ENCODE measurements at regions not wholly inside any gene's neighbourhood (a gene's known extent, or its start where the extent isn't known, plus 50 kb on each side); places are given as distances from the start of the nearest gene placed in this dataset.

DNA sequence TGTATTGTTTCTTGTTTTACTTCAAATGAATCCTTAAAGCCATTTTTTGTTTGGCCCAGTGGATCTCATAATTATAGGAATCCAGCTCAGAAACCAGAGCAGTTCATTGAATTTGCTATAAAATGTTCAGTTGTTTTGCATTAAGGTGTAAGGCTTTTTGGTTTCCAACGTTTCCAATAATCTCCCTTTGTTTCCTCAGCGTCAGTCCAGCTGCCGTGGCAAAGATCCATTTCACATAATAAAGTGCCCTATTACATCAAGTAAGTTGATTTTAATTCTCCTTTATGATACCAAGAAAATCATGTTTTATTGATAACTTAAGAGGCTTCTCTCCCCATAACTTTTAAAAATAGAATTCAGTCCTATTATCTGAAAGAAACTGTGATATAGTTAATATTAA is 472.6 kb downstream of the UTRN start:
- Histone ChIP-seq H4K20me1 (ENCODE audit: insufficient read depth, low read length) (no peaks in the 10 kb centered on the region), H3K4me3 (ENCODE audit: insufficient read depth, low read length) (no peak overlapping the region), H3K79me2 (ENCODE audit: insufficient read depth, low read length) (no peaks in the 10 kb centered on the region), H3K4me2 (ENCODE audit: insufficient read depth, low read length) (no peak overlapping the region), H2AFZ (ENCODE audit: low read length) (no peak overlapping the region), H3K27ac (ENCODE audit: low read depth, low read length) (no peak overlapping the region), H3K9me3 (ENCODE audit: low read depth, low read length) (no peaks in the 10 kb centered on the region), H3K36me3 (ENCODE audit: insufficient read depth, low read length) (no peaks in the 10 kb centered on the region), H3K4me1 (ENCODE audit: insufficient read depth, low read length) (no peaks in the 10 kb centered on the region), H3K27me3 (ENCODE audit: insufficient read depth, low read length) (no peaks in the 10 kb centered on the region)
- DNase-seq (ENCODE audit: insufficient read length, low spot score, missing footprints), result no peak
- TF ChIP-seq, protein P1, sequence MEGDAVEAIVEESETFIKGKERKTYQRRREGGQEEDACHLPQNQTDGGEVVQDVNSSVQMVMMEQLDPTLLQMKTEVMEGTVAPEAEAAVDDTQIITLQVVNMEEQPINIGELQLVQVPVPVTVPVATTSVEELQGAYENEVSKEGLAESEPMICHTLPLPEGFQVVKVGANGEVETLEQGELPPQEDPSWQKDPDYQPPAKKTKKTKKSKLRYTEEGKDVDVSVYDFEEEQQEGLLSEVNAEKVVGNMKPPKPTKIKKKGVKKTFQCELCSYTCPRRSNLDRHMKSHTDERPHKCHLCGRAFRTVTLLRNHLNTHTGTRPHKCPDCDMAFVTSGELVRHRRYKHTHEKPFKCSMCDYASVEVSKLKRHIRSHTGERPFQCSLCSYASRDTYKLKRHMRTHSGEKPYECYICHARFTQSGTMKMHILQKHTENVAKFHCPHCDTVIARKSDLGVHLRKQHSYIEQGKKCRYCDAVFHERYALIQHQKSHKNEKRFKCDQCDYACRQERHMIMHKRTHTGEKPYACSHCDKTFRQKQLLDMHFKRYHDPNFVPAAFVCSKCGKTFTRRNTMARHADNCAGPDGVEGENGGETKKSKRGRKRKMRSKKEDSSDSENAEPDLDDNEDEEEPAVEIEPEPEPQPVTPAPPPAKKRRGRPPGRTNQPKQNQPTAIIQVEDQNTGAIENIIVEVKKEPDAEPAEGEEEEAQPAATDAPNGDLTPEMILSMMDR (IDR thresholded peaks at IDR 0.05; ENCODE audit: extremely low read depth, low read depth, low read length), result no peak

DNA sequence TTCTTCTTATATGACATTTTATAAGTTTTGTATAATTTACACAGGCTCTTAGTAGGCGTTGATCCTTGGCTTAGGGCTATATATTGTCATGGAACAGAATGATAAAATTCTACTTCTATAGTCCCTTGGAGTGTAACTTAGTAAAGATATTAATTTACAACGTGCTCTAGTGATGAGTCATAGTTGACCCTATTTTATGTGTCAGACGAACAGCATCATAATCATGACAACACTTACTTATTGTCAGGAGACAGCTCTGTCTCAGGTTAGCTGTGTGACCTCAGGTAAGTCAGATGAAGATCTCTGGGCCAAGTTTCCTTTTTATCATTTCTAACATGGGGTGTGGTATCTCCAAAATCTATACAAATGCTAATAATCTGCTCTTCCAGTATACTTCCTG is 473.5 kb downstream of the UTRN start:
- H2AFZ ChIP-seq (ENCODE audit: low read length), result no peak overlapping the region
- DNase-seq (ENCODE audit: insufficient read length, low spot score, missing footprints), result no peak
- no peaks in the 10 kb centered on the region for H3K9me3 ChIP-seq (ENCODE audit: low read depth, low read length)
- no peaks in the 10 kb centered on the region for H3K36me3 ChIP-seq (ENCODE audit: insufficient read depth, low read length)
- no peaks in the 10 kb centered on the region for H3K27me3 ChIP-seq (ENCODE audit: insufficient read depth, low read length)
- no peaks in the 10 kb centered on the region for H3K79me2 ChIP-seq (ENCODE audit: insufficient read depth, low read length)
- H3K4me2 ChIP-seq (ENCODE audit: insufficient read depth, low read length), result no peak overlapping the region
- TF ChIP-seq, protein P1 (IDR thresholded peaks at IDR 0.05; ENCODE audit: extremely low read depth, low read depth, low read length), result no peak
- no peak overlapping the region for H3K4me3 ChIP-seq (ENCODE audit: insufficient read depth, low read length)
- H3K4me1 ChIP-seq (ENCODE audit: insufficient read depth, low read length), result no peaks in the 10 kb centered on the region
- H4K20me1 ChIP-seq (ENCODE audit: insufficient read depth, low read length), result no peaks in the 10 kb centered on the region
- no peak overlapping the region for H3K27ac ChIP-seq (ENCODE audit: low read depth, low read length)

DNA sequence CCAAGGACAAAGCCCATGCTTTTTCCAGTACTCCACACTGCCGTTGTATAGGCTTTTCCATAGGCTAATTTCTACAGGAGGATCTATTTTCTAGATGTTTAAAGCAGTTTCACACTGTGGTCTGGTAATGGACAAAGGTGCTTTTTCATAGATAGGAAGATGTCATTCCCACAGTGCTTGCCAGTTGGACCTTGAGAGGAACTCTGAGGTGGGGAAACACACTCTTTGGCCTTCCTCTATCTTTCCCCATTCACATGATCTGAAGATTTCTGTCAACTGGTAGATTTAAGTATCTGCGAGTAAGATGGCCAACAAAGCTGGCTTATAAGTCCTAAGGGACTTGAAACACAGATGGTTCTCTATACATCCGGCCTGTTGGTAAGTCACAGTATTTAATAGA is 477.3 kb downstream of the UTRN start:
- H3K4me1 ChIP-seq (ENCODE audit: insufficient read depth, low read length), result no peaks in the 10 kb centered on the region
- H3K9me3 ChIP-seq (ENCODE audit: low read depth, low read length), result no peaks in the 10 kb centered on the region
- no peak for DNase-seq (ENCODE audit: insufficient read length, low spot score, missing footprints)
- H2AFZ ChIP-seq (ENCODE audit: low read length), result no peak overlapping the region
- H3K4me2 ChIP-seq (ENCODE audit: insufficient read depth, low read length), result no peak overlapping the region
- no peaks in the 10 kb centered on the region for H4K20me1 ChIP-seq (ENCODE audit: insufficient read depth, low read length)
- no peaks in the 10 kb centered on the region for H3K79me2 ChIP-seq (ENCODE audit: insufficient read depth, low read length)
- no peaks in the 10 kb centered on the region for H3K27me3 ChIP-seq (ENCODE audit: insufficient read depth, low read length)
- H3K36me3 ChIP-seq (ENCODE audit: insufficient read depth, low read length), result no peaks in the 10 kb centered on the region
- H3K27ac ChIP-seq (ENCODE audit: low read depth, low read length), result no peak overlapping the region
- no peak overlapping the region for H3K4me3 ChIP-seq (ENCODE audit: insufficient read depth, low read length)
- TF ChIP-seq, protein P1 (IDR thresholded peaks at IDR 0.05; ENCODE audit: extremely low read depth, low read depth, low read length), result no peak

GRCh38 chr6:144767051-144767450 is 481.9 kb downstream of the UTRN start:
- H3K79me2 ChIP-seq (ENCODE audit: insufficient read depth, low read length), result no peaks in the 10 kb centered on the region
- DNase-seq (ENCODE audit: insufficient read length, low spot score, missing footprints), result no peak

More at GRCh38 chr6:144767051-144767450, 481.9 kb downstream of the UTRN start:
- Histone ChIP-seq H4K20me1 (ENCODE audit: insufficient read depth, low read length) (no peaks in the 10 kb centered on the region), H3K9me3 (ENCODE audit: low read depth, low read length) (no peaks in the 10 kb centered on the region), H3K4me3 (ENCODE audit: insufficient read depth, low read length) (no peak overlapping the region), H3K36me3 (ENCODE audit: insufficient read depth, low read length) (no peaks in the 10 kb centered on the region), H3K4me2 (ENCODE audit: insufficient read depth, low read length) (no peak overlapping the region), H2AFZ (ENCODE audit: low read length) (no peak overlapping the region), H3K4me1 (ENCODE audit: insufficient read depth, low read length) (no peaks in the 10 kb centered on the region), H3K27me3 (ENCODE audit: insufficient read depth, low read length) (no peaks in the 10 kb centered on the region), H3K27ac (ENCODE audit: low read depth, low read length) (no peak overlapping the region)
- TF ChIP-seq, protein P1 (IDR thresholded peaks at IDR 0.05; ENCODE audit: extremely low read depth, low read depth, low read length), result no peak

Measured in osteoblast (primary cell).